ENCODE measurements at regions not wholly inside any gene's neighbourhood (a gene's known extent, or its start where the extent isn't known, plus 50 kb on each side); places are given as distances from the start of the nearest gene placed in this dataset.

DNA sequence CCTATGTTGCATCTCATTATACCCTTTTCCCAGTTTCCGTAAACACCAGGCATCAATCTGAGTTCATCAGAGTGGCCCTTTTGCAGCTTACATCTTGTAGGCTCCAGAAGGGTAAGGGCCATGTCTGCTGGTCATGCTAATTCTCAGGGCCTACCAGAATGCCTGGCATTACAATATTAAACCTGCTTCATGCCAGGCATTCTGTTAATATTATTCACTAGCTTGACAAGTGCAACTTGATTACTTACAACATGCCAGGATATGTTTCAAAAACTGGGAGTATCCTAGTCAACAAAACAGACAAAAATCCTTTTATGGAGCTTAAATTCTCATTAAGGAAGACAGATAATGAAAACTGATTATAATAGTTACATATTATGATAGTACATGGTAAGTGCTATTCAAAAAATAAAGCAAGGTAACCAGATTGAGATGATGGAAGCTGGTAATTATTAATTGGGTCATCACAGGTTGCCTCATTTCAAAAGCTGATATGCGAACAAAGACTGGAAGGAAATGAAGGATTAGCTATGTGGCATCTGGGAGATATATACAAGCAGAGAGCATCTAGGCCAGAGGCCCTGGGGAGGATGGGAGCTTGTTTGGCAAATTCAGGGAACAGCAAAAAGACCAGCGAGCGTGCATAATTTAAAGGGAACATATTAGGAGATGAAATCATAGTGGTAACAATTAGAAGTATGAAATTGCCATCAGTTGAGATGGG, 406.3 kb downstream of the DMRT2 start:
- H3K9me3 ChIP-seq: no peaks in the 10 kb centered on the region
- DNase-seq (ENCODE audit: low spot score): no peak
- no peak overlapping the region for H3K4me3 ChIP-seq
- no peaks in the 10 kb centered on the region for H3K4me1 ChIP-seq
- no peaks in the 10 kb centered on the region for H3K36me3 ChIP-seq
- TF ChIP-seq, protein P1, sequence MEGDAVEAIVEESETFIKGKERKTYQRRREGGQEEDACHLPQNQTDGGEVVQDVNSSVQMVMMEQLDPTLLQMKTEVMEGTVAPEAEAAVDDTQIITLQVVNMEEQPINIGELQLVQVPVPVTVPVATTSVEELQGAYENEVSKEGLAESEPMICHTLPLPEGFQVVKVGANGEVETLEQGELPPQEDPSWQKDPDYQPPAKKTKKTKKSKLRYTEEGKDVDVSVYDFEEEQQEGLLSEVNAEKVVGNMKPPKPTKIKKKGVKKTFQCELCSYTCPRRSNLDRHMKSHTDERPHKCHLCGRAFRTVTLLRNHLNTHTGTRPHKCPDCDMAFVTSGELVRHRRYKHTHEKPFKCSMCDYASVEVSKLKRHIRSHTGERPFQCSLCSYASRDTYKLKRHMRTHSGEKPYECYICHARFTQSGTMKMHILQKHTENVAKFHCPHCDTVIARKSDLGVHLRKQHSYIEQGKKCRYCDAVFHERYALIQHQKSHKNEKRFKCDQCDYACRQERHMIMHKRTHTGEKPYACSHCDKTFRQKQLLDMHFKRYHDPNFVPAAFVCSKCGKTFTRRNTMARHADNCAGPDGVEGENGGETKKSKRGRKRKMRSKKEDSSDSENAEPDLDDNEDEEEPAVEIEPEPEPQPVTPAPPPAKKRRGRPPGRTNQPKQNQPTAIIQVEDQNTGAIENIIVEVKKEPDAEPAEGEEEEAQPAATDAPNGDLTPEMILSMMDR (IDR thresholded peaks at IDR 0.05): no peak
- H3K27ac ChIP-seq: no peak overlapping the region
- H3K27me3 ChIP-seq: no peaks in the 10 kb centered on the region

DNA sequence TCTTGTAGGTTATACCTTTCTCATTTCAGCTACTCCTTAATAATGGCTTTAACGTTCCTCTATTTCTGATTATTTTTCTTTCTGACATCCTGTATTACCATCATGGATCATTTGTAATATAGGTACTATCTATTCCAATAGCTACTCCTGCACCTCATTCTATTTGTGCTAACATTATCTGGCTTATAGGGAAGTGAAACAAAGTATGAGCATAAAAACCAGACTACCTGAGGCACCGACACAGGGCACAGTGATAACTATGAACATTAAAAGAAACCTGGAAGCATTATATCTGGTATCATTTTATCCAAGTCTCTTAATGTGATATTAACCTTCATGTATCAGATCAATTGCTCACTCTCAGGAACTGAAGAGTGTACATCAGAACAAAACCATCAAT, 407.3 kb downstream of the DMRT2 start:
- TF ChIP-seq, protein P1 (IDR thresholded peaks at IDR 0.05): no peak
- H3K9me3 ChIP-seq: no peaks in the 10 kb centered on the region
- no peaks in the 10 kb centered on the region for H3K36me3 ChIP-seq
- no peaks in the 10 kb centered on the region for H3K27me3 ChIP-seq
- no peaks in the 10 kb centered on the region for H3K4me1 ChIP-seq
- no peak overlapping the region for H3K4me3 ChIP-seq
- no peak for DNase-seq (ENCODE audit: low spot score)
- H3K27ac ChIP-seq: no peak overlapping the region

DNA sequence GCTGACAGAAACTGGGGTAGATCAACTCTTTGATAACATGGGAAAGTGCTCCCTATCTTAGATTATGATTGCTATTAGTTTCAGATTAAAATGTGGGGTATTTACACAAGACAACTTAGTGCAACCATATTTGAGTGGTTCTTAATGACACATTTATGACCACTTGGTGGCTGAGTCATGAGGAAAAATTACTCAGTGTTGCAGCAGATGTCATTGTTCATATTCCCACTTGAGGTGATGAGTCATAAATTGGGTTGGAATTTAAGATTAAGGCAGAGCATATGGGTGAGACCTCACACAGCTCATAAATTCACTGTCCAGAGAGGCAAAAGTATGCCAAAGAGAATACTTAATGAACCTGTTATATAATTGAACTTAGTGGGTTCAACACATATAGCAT, 408.3 kb downstream of the DMRT2 start:
- Histone ChIP-seq H3K27ac (no peak overlapping the region), H3K4me3 (no peak overlapping the region), H3K36me3 (no peaks in the 10 kb centered on the region), H3K27me3 (no peaks in the 10 kb centered on the region), H3K9me3 (no peaks in the 10 kb centered on the region), H3K4me1 (no peaks in the 10 kb centered on the region)
- TF ChIP-seq, protein P1 (IDR thresholded peaks at IDR 0.05): no peak
- DNase-seq (ENCODE audit: low spot score): no peak

- H3K36me3 ChIP-seq: no peaks in the 10 kb centered on the region
- H3K27ac ChIP-seq: no peak overlapping the region
- no peaks in the 10 kb centered on the region for H3K27me3 ChIP-seq
- no peaks in the 10 kb centered on the region for H3K9me3 ChIP-seq
- H3K4me3 ChIP-seq: no peak overlapping the region
- TF ChIP-seq, protein P1 (IDR thresholded peaks at IDR 0.05): peak in 1 of 2 donors; percentile 52
- DNase-seq (ENCODE audit: low spot score): no peak
- no peaks in the 10 kb centered on the region for H3K4me1 ChIP-seq
Measured at GRCh38 chr9:1460143-1460769, 410.1 kb downstream of the DMRT2 start.

- no peak for DNase-seq (ENCODE audit: low spot score)
- Histone ChIP-seq H3K4me1 (no peaks in the 10 kb centered on the region), H3K27ac (no peak overlapping the region), H3K27me3 (no peaks in the 10 kb centered on the region), H3K4me3 (no peak overlapping the region), H3K9me3 (no peaks in the 10 kb centered on the region), H3K36me3 (no peaks in the 10 kb centered on the region)
- TF ChIP-seq, protein P1 (IDR thresholded peaks at IDR 0.05): no peak
Measured at GRCh38 chr9:1461812-1462211, 411.7 kb downstream of the DMRT2 start.

Data from right atrium auricular region (tissue), 2 donors.